ENCODE measurements at regions not wholly inside any gene's neighbourhood (a gene's known extent, or its start where the extent isn't known, plus 50 kb on each side); places are given as distances from the start of the nearest gene placed in this dataset.
A peak's percentile ranks its signal among the peaks of the same experiment; 100 is the strongest.

- ATAC-seq (peak; percentile 85), DNase-seq (ENCODE audit: low read depth in 1 of 2, low spot score in 1 of 2) (peak in 1 of 2 experiments; percentile 60), FAIRE-seq (no peak)
- POLR2A ChIA-PET, result interaction anchor here (1.0 to 3.2 kb wide), 2 partner anchors 13 to 98 kb away, joined by 3 to 29 read pairs; no protein-coding TSS in a partner anchor
- Histone ChIP-seq H3K4me1 (peaks cover 29% of the 10 kb centered on the region), H3K27ac (peak overlapping the region; percentile 53 to 75), H3K9me3 (no peaks in the 10 kb centered on the region), H3K4me3 (no peak overlapping the region), H3K4me2 (peak overlapping the region; percentile 56)
- TF ChIP-seq CEBPB (IDR thresholded peaks at IDR 0.05), result peak in 1 of 2 experiments; percentile 76; a peak in 2 of 4 replicates
- TF ChIP-seq, protein P1, sequence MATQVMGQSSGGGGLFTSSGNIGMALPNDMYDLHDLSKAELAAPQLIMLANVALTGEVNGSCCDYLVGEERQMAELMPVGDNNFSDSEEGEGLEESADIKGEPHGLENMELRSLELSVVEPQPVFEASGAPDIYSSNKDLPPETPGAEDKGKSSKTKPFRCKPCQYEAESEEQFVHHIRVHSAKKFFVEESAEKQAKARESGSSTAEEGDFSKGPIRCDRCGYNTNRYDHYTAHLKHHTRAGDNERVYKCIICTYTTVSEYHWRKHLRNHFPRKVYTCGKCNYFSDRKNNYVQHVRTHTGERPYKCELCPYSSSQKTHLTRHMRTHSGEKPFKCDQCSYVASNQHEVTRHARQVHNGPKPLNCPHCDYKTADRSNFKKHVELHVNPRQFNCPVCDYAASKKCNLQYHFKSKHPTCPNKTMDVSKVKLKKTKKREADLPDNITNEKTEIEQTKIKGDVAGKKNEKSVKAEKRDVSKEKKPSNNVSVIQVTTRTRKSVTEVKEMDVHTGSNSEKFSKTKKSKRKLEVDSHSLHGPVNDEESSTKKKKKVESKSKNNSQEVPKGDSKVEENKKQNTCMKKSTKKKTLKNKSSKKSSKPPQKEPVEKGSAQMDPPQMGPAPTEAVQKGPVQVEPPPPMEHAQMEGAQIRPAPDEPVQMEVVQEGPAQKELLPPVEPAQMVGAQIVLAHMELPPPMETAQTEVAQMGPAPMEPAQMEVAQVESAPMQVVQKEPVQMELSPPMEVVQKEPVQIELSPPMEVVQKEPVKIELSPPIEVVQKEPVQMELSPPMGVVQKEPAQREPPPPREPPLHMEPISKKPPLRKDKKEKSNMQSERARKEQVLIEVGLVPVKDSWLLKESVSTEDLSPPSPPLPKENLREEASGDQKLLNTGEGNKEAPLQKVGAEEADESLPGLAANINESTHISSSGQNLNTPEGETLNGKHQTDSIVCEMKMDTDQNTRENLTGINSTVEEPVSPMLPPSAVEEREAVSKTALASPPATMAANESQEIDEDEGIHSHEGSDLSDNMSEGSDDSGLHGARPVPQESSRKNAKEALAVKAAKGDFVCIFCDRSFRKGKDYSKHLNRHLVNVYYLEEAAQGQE (IDR thresholded peaks at IDR 0.05), result no peak
- WGBS (ENCODE audit: missing lambda C conversion rate), result 50% methylated on average over 3 of the region's 3 CpGs
- CTCF ChIA-PET, result interaction anchor here (0.9 to 32.0 kb wide), 11 partner anchors 7 to 182 kb away, joined by 3 to 851 read pairs (median 5); partner anchors contain the start of genes HAPLN3 and MFGE8
These were observed 82.3 kb upstream of the MFGE8 start for GRCh38 chr15:88995449-88995848.

DNA sequence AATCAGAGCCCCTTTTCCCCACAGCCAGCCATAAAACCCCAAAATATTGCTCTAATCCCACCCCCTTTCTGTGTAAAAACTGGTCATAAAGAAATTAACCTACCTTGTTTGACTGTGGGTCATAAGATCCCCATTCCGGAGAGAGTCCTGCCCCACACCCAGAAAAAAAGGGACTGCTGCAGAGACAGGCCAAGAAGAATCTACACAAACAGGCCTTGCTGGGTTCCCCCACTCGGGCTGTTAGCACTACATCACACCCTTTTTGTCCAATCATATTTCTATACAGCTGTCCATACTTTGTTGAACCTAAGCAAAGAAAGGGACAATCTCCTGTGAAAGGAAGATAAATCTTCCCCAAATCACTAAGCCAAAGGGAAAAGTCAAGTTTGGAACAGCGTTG, 84.4 kb upstream of the MFGE8 start:
- no peak for FAIRE-seq
- ChIA-PET POLR2A (interaction anchor here (0.6 kb wide), 1 partner anchor 76 kb away, joined by 4 read pairs; no protein-coding TSS in a partner anchor), CTCF (interaction anchor here (1.5 to 32.0 kb wide), 3 partner anchors 18 to 91 kb away, joined by 5 to 851 read pairs (median 7); partner anchors contain the start of genes HAPLN3 and MFGE8)
- WGBS (ENCODE audit: missing lambda C conversion rate), result 86% methylated on average over 3 of the region's 3 CpGs
- peak overlapping the region in 1 of 2 experiments; percentile 36; a peak in 1 of 6 replicates for H3K27ac ChIP-seq
- H3K9me3 ChIP-seq, result no peaks in the 10 kb centered on the region
- no peak for DNase-seq (ENCODE audit: low read depth in 1 of 2, low spot score in 1 of 2)
- TF ChIP-seq CBX8 (IDR thresholded peaks at IDR 0.05) (no peak), NPAS2 (CRISPR knock-in tag; IDR thresholded peaks at IDR 0.05; ENCODE audit: borderline replicate concordance) (no peak), JUNB (IDR thresholded peaks at IDR 0.05) (no peak), CEBPB (IDR thresholded peaks at IDR 0.05) (no peak), CHD2 (IDR thresholded peaks at IDR 0.05; ENCODE audit: low read length, partially characterized antibody) (no peak), MYC (IDR thresholded peaks at IDR 0.05; ENCODE audit: borderline replicate concordance, low read length) (no peak), POLR2AphosphoS2 (conservative IDR thresholded peaks at IDR 0.05; ENCODE audit: low read length) (no peak), HDAC2 (IDR thresholded peaks at IDR 0.05) (no peak), POLR2A (IDR thresholded peaks at IDR 0.05; ENCODE audit: low read length) (no peak), HOXA7 (CRISPR knock-in tag; IDR thresholded peaks at IDR 0.05) (no peak), FOXS1 (CRISPR knock-in tag; IDR thresholded peaks at IDR 0.05) (no peak), MAZ (IDR thresholded peaks at IDR 0.05; ENCODE audit: borderline replicate concordance, low read depth, low read length) (no peak), EHF (CRISPR knock-in tag; IDR thresholded peaks at IDR 0.05) (no peak)
- TF ChIP-seq, protein P2, sequence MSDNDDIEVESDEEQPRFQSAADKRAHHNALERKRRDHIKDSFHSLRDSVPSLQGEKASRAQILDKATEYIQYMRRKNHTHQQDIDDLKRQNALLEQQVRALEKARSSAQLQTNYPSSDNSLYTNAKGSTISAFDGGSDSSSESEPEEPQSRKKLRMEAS (IDR thresholded peaks at IDR 0.05), result no peak
- TF ChIP-seq, protein P1 (IDR thresholded peaks at IDR 0.05), result no peak
- ATAC-seq, result no peak
- peaks cover 27% of the 10 kb centered on the region for H3K4me1 ChIP-seq
- no peak overlapping the region for H3K4me2 ChIP-seq
- no peak overlapping the region for H3K4me3 ChIP-seq
